H1 (cell line): ENCODE measurements at regions not wholly inside any gene's neighbourhood (a gene's known extent, or its start where the extent isn't known, plus 50 kb on each side); places are given as distances from the start of the nearest gene placed in this dataset.

Experiments used
- CTCF ChIA-PET: fragments of 300-600 bp; sonication (Branson Sonifier 250); formaldehyde crosslinking; loops from one replicate; lab custom pipeline; 2021; ENCODE audit not compliant: partially characterized antibody; lab: Charles Lee
- POLR2A ChIA-PET: fragments of 300-600 bp; sonication (Branson Sonifier 250); formaldehyde crosslinking; loops from one replicate; lab custom pipeline; 2021; ENCODE audit warnings: inconsistent platforms; ENCODE audit not compliant: partially characterized antibody; lab: Charles Lee
- DNase-seq, 2 experiments: peaks; one replicate each; pipeline versions ENCODE4 v3.0.0 to v3.0.0-alpha.2; 2010 to 2022; ENCODE audit warnings: low spot score in 2 of 2, low read depth in 1 of 2, mixed read lengths in 1 of 2
- FAIRE-seq: peaks from 2 replicates; lab custom pipeline; 2011; peaks lifted over from hg19 to GRCh38; lab: Jason Lieb, UNC
- H2AFZ ChIP-seq: 2 replicates; pipeline ENCODE4 v1.8.1; 2012; ENCODE audit warnings: low read length, inconsistent platforms
- H2AK5ac ChIP-seq: 2 replicates; pipeline ENCODE4 v1.6.1; 2013; ENCODE audit warnings: low read depth, low read length
- H2BK120ac ChIP-seq: replicated peaks from 2 replicates; pipeline ENCODE3; 2013; ENCODE audit warnings: low read depth, low read length, inconsistent platforms
- H2BK12ac ChIP-seq: 2 replicates; pipeline ENCODE4 v1.6.1; 2013; ENCODE audit warnings: low read depth, low read length
- H2BK15ac ChIP-seq: 2 replicates; pipeline ENCODE4 v1.6.1; 2013; ENCODE audit warnings: low read length
- H2BK20ac ChIP-seq: 2 replicates; pipeline ENCODE4 v1.6.1; 2013; ENCODE audit warnings: low read length
- H2BK5ac ChIP-seq: 2 replicates; pipeline ENCODE4 v1.6.1; 2013; ENCODE audit warnings: low read depth, low read length
- H3K14ac ChIP-seq: 2 replicates; pipeline ENCODE4 v1.6.1; 2013; ENCODE audit warnings: inconsistent platforms; ENCODE audit not compliant: insufficient read length
- H3K18ac ChIP-seq: 2 replicates; pipeline ENCODE4 v1.6.1; 2013; ENCODE audit warnings: low read length; ENCODE audit errors: extremely low read depth
- H3K23ac ChIP-seq: 2 replicates; pipeline ENCODE4 v1.6.1; 2013; ENCODE audit warnings: inconsistent platforms; ENCODE audit not compliant: insufficient read length
- H3K23me2 ChIP-seq: 2 replicates; pipeline ENCODE4 v1.6.1; 2013; ENCODE audit warnings: low read depth, low read length
- H3K27ac ChIP-seq: 2 replicates; pipeline ENCODE4 v1.6.1; 2011; ENCODE audit warnings: low read depth, low read length, inconsistent platforms
- H3K27me3 ChIP-seq, 4 experiments: replicated peaks in 1 of 4; 1 replicate in 1 of 4; 2 replicates in 3 of 4; pipeline versions ENCODE4 v1.6.1 to v1.8.1; 2011 to 2013; ENCODE audit warnings: low read length in 3 of 4, mild to moderate bottlenecking in 3 of 4, inconsistent platforms in 2 of 4, mixed read lengths in 2 of 4, moderate library complexity in 1 of 4; ENCODE audit not compliant: control insufficient read depth in 3 of 4, insufficient read depth in 3 of 4; ENCODE audit errors: extremely low read depth in 1 of 4
- H3K36me3 ChIP-seq, 4 experiments: 2 replicates each; pipeline versions ENCODE4 v1.6.1 to v1.8.1; 2011 to 2013; ENCODE audit warnings: mild to moderate bottlenecking in 4 of 4, low read length in 3 of 4, moderate library complexity in 2 of 4, control low read depth in 1 of 4, inconsistent platforms in 1 of 4; ENCODE audit not compliant: insufficient read depth in 4 of 4, control insufficient read depth in 2 of 4
- H3K4ac ChIP-seq: replicated peaks from 2 replicates; pipeline ENCODE3; 2013; ENCODE audit warnings: low read length, low read depth, mixed read lengths, inconsistent platforms; ENCODE audit not compliant: insufficient read length
- H3K4me1 ChIP-seq, 4 experiments: replicated peaks in 1 of 4; 1 replicate in 1 of 4; 2 replicates in 3 of 4; pipeline versions ENCODE4 v1.6.1 to v1.8.1; 2011 to 2013; ENCODE audit warnings: low read length in 3 of 4, inconsistent platforms in 2 of 4, mixed read lengths in 1 of 4; ENCODE audit not compliant: insufficient read depth in 4 of 4, control insufficient read depth in 3 of 4
- H3K4me2 ChIP-seq, 2 experiments: 2 replicates each; pipeline versions ENCODE4 v1.6.1 to v1.8.1; 2011 to 2013; ENCODE audit warnings: low read depth in 2 of 2, low read length in 2 of 2, control low read depth in 1 of 2, inconsistent platforms in 1 of 2, mild to moderate bottlenecking in 1 of 2; ENCODE audit not compliant: insufficient read depth in 1 of 2
- H3K4me3 ChIP-seq, 4 experiments: fragments of 200-600, 300-600 bp in 1 of 4; sonication (generic), shearing (Covaris generic), sonication (Bioruptor Twin) in 1 of 4; 2 replicates each; pipeline versions ENCODE4 v1.5.1 to v1.8.1; 2011 to 2016; ENCODE audit warnings: low read length in 4 of 4, low read depth in 3 of 4, control low read depth in 2 of 4, inconsistent platforms in 2 of 4, mild to moderate bottlenecking in 2 of 4, mixed read lengths in 1 of 4, moderate library complexity in 1 of 4; ENCODE audit not compliant: insufficient read depth in 2 of 4; ENCODE audit errors: extremely low read depth in 1 of 4
- H3K56ac ChIP-seq: replicated peaks from 2 replicates; pipeline ENCODE3; 2013; ENCODE audit warnings: low read depth, mild to moderate bottlenecking, mixed read lengths, low read length, inconsistent platforms; ENCODE audit not compliant: insufficient read length
- H3K79me1 ChIP-seq: 2 replicates; pipeline ENCODE4 v1.6.1; 2013; ENCODE audit warnings: low read depth, low read length, control low read depth
- H3K79me2 ChIP-seq, 2 experiments: 2 replicates each; pipeline versions ENCODE4 v1.6.1 to v1.8.1; 2012 to 2013; ENCODE audit warnings: low read length in 2 of 2, mild to moderate bottlenecking in 2 of 2, inconsistent platforms in 1 of 2; ENCODE audit not compliant: insufficient read depth in 2 of 2, control insufficient read depth in 1 of 2
- H3K9ac ChIP-seq, 4 experiments: replicated peaks in 1 of 4; 1 replicate in 1 of 4; 2 replicates in 3 of 4; pipeline versions ENCODE4 v1.6.1 to v1.8.1; 2011 to 2013; ENCODE audit warnings: low read depth in 3 of 4, low read length in 3 of 4, control low read depth in 2 of 4, mild to moderate bottlenecking in 2 of 4, moderate library complexity in 2 of 4, inconsistent platforms in 1 of 4; ENCODE audit errors: extremely low read depth in 1 of 4
- H3K9me3 ChIP-seq, 2 experiments: 2 replicates each; pipeline versions ENCODE4 v1.6.1 to v1.8.1; 2012 to 2013; ENCODE audit warnings: mild to moderate bottlenecking in 2 of 2, moderate library complexity in 2 of 2, control low read depth in 1 of 2, inconsistent platforms in 1 of 2, low read depth in 1 of 2, low read length in 1 of 2, mixed read lengths in 1 of 2; ENCODE audit not compliant: insufficient read depth in 2 of 2
- H4K20me1 ChIP-seq, 2 experiments: replicated peaks in 1 of 2; 2 replicates each; pipeline versions ENCODE3 to v1.8.1; 2011 to 2013; ENCODE audit warnings: inconsistent platforms in 2 of 2, low read length in 2 of 2, mild to moderate bottlenecking in 1 of 2; ENCODE audit not compliant: insufficient read depth in 2 of 2, control insufficient read depth in 1 of 2
- H4K5ac ChIP-seq: 2 replicates; pipeline ENCODE4 v1.6.1; 2013; ENCODE audit warnings: low read length, low read depth, mixed read lengths, inconsistent platforms; ENCODE audit not compliant: insufficient read length
- H4K8ac ChIP-seq: 2 replicates; pipeline ENCODE4 v1.8.0; 2013; ENCODE audit warnings: mild to moderate bottlenecking, moderate library complexity, low read length, inconsistent platforms; ENCODE audit not compliant: insufficient read depth; ENCODE audit errors: extremely low read depth
- H4K91ac ChIP-seq: replicated peaks from 2 replicates; pipeline ENCODE3; 2013; ENCODE audit warnings: low read length, mixed read lengths, inconsistent platforms; ENCODE audit not compliant: insufficient read length
- KDM4A ChIP-seq: IDR thresholded peaks from one replicate; pipeline ENCODE4 v1.7.1; 2012; ENCODE audit warnings: low read depth, mild to moderate bottlenecking, moderate library complexity, low read length, inconsistent platforms; ENCODE audit not compliant: severe bottlenecking
- KDM5A ChIP-seq: fragments of 200-600 bp; IDR thresholded peaks from 2 replicates; pipeline ENCODE4 v1.7.1; 2012; ENCODE audit warnings: mild to moderate bottlenecking, low read length, inconsistent platforms, mixed read lengths
- NRF1 ChIP-seq: IDR thresholded peaks from 2 replicates; pipeline ENCODE4 v1.6.1; 2011; ENCODE audit warnings: mild to moderate bottlenecking, low read depth, low read length, improper control_type of control experiment
- POU5F1 ChIP-seq: IDR thresholded peaks from 2 replicates; pipeline ENCODE4 v1.6.1; 2011; ENCODE audit warnings: low read depth, mild to moderate bottlenecking, low read length, moderate library complexity
- RBBP5 ChIP-seq: IDR thresholded peaks from 2 replicates; pipeline ENCODE4 v1.7.1; 2012; ENCODE audit warnings: low read depth, mild to moderate bottlenecking, inconsistent platforms, low read length, moderate library complexity, borderline replicate concordance
- WGBS, 2 experiments: shearing (Covaris generic) in 1 of 2; methylation state at CpG; one replicate each; pipeline versions ENCODE4 v1.1.6 to v1.1.7; 2013 to 2015; ENCODE audit warnings: low lambda C conversion rate in 2 of 2, mixed read lengths in 2 of 2, inconsistent platforms in 1 of 2, low coverage in 1 of 2, missing lambda C conversion rate in 1 of 2; ENCODE audit not compliant: insufficient replicate concordance in 2 of 2, insufficient coverage in 1 of 2, insufficient read length in 1 of 2; ENCODE audit errors: extremely low coverage in 1 of 2, missing lambda C conversion rate in 1 of 2; 5-methylcytosine and 5-hydroxymethylcytosine counted together

DNA sequence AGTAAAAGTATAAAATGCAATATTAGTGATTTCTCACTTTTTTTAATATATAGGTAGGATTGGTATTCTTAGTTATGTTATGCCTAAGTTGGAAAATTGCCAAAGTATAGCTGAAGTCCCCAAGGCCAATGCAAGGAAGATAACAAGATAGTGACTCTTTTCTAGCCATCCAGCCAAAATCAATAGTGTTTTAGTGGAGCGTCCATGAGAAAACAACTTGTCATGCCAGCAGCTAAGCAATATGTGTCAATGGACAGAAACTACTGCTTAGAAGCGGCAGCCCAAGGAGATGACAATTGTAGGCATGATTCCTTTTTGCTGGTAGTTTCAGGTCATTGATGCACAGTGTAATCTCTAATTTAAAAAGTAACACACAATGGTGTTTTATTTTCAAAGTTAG is 1444.6 kb downstream of the SUCLG1 start:
- Histone ChIP-seq H3K4me3 (no peak overlapping the region), H2AFZ (no peak overlapping the region), H3K79me1 (no peaks in the 10 kb centered on the region), H3K14ac (no peak overlapping the region), H3K9ac (no peak overlapping the region), H2BK20ac (no peak overlapping the region), H3K9me3 (no peaks in the 10 kb centered on the region), H2BK120ac (no peak overlapping the region), H3K27ac (no peak overlapping the region), H3K23me2 (no peaks in the 10 kb centered on the region; the same call in 1 of the 2 replicates), H3K18ac (no peak overlapping the region), H3K4me2 (no peak overlapping the region), H3K4ac (no peak overlapping the region), H2BK15ac (no peak overlapping the region), H4K91ac (no peak overlapping the region), H2BK5ac (no peak overlapping the region), H3K79me2 (no peaks in the 10 kb centered on the region), H4K8ac (no peak overlapping the region), H4K20me1 (no peaks in the 10 kb centered on the region), H3K36me3 (no peaks in the 10 kb centered on the region), H3K23ac (no peak overlapping the region), H3K56ac (no peak overlapping the region), H2AK5ac (no peak overlapping the region), H2BK12ac (no peak overlapping the region), H3K27me3 (no peaks in the 10 kb centered on the region), H3K4me1 (no peaks in the 10 kb centered on the region), H4K5ac (no peak overlapping the region)
- FAIRE-seq (no peak), DNase-seq (no peak)
- ChIA-PET POLR2A (no interaction called here), CTCF (no interaction called here)
- WGBS, 2 experiments = 94% methylated on average over 2 of the region's 2 CpGs; no CpG with 5 or more reads in 1 of the 2 experiments
- TF ChIP-seq KDM5A = no peak
- TF ChIP-seq POU5F1 = no peak
- no peak for TF ChIP-seq KDM4A
- TF ChIP-seq NRF1 = no peak
- no peak for TF ChIP-seq RBBP5
